CD4-positive, alpha-beta T cell treated with Interleukin-1 beta for 1 hour (primary cell): ENCODE measurements at regions not wholly inside any gene's neighbourhood (a gene's known extent, or its start where the extent isn't known, plus 50 kb on each side); places are given as distances from the start of the nearest gene placed in this dataset.

Source experiments
- DNase-seq, 2 donors: peaks; one replicate each; pipeline ENCODE4 v3.0.0-alpha.2; 2020 to 2022

DNA sequence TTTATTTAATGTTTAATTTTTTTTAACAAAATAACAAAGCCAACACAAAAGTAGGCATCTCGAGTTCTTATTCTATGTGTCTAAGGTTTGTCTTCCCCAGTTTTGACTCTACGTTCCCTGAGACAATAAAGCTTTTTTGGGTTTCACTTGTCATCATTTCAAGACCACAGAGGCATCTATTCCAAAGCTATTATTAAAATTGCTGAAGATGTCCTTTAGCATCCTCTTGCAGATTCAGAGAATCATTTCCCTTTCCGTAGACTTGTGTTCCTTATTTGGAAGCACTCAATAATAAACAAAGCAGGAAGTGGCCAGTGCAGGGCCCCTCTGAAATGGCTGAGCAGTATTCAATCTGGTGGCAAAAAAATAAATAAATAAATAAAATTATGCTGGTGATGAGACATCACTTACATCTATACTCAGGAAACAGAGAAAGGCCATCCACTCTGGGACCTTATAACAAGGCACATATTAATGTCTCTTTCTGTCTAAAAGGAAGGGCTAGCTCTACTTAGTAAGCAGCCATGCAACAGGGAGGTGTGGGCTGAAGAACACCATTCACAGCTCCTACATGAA is 362.3 kb downstream of the WDR72 start:
- no peak for DNase-seq

DNA sequence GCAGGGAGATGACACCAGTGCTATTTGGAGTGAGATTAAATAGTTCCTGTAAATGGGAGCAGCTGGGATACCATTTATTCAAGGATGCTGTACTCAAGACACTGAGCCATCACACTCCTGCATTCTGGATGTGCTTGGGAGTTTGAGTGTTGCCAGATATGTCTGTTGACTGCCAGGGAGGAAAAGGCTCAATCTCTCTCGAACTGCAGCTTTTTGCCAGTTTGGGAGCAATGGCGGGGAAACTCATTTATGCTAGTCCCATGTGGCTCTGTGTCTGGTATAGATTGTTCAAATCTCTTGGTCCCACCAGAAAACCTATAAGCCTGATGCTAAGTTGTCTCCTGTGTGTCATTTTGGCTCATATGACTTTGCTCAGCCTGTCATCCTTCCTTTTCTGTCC is 363.6 kb downstream of the WDR72 start:
- no peak for DNase-seq

DNA sequence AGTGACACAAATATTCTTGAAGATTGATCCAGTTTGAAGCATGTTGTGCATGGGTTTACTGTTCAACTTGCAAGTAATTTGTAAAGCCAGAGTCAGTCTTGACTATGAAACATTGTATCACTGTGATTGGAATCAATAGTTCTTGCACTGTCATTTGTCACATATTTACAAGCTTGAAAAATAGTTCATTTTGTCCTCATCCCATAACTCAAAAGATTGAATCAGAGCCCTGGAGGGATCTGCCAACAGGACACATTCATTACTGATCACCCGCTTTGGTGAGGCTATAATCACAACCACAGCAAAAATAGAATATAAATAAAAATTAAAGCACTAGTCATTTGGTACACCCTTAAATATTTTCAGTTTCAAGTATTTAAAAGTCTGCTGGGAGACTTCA is 368.9 kb downstream of the WDR72 start:
- DNase-seq = no peak

DNA sequence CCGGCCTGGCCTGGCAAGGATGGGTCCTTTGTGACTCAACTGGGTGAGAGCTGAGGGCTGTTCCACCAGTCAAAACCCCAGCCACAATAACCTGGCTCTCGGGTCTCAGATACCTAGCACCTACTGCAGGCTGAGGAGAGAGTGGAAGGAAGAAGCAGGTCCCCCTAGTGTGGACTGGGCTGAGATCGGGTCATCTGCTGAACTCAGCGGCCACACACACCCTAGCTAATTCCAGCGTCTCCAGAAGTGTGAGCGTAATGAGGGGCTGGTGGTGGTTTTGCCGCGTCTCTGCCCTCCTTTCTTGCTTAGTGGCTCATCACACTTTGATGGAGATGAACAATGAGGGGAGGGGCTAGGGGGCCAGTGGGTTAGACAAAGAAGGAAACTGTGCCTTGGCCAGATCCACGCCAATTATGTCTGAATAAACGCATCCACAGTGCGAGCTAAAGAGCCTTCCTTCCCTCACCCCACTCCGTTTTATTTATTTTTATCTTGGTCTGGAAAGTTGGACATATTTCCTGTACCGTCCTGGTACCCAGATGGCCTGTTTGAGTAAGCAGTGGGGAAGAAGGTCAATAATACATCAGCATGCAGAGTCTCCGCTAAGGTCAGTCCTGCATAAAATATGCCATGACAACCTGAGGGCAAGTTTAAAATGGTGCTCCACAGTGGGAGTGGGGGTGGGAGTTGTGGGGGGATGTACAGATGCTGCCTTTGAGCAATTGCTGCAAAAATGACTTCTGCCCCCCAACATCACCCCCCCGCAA is 370.0 kb downstream of the WDR72 start:
- DNase-seq = no peak

DNA sequence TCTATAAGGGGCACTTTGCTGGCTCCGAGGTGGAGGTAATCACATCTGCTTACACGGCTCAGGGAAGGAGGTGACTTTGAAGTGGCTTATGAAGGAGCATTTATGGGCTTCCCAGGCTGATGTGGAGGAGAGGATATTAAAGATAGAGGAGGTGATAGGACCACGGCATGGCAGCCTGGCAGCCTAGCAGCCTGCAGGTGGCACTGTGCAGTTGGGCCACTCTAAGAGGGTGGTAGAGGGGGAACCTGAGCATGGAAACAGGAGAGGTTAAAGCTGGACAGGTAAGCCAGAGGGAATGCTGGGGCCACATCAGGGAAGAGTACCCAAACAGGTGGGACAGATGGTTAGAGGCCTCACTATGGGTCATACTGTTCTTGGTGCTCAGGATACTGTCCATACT is 375.0 kb downstream of the WDR72 start:
- no peak for DNase-seq

DNA sequence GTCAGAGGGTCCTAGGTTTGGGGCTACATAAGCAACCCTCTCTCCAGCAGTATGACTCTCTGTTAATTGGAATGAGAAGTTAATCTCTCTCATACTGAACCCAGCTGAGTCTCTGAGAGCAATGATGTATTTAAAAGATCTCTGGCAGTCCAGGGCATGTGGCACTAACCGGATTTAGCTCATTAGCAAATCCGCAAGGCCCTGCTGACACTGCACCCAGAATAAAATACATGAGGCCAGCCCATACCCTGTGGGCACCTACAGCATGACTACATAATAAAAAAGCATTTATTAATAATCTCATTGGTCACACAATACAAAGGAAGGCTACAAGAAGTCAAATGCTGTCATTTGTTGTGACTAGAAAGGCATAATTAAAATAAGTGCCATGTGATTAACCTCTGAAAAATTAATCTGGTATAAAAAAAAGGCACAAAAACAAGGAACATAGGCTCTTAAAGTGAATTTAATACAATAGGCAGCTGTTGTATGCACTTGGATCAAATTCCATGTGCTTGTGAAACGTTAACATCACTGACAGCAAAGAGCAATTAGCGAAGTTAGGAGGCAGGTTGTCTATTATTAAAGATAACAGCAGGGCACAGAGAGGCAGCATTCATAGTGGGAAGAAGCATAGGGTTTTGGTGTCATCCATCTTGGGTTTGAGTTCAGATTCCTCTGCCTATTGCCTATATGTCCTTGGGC is 381.2 kb downstream of the WDR72 start:
- no peak for DNase-seq

DNA sequence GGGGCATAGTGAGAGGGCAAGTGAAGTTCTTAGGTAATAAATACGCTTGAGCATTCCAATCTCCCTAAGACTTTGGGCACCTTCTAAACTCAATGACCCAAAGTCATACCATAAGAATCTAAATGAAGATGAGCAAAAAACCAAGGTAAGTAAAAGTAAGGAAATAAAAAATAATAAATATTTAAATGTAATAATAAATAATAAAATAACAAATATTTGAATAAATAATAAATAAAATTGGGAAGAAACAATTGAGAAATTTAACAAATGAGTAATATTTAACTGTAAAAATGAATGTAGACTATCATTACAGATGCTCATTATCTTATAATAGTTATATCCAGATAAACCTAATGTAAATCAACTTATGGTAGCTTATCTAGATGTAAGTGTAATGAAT is 391.7 kb downstream of the WDR72 start:
- no peak for DNase-seq

DNA sequence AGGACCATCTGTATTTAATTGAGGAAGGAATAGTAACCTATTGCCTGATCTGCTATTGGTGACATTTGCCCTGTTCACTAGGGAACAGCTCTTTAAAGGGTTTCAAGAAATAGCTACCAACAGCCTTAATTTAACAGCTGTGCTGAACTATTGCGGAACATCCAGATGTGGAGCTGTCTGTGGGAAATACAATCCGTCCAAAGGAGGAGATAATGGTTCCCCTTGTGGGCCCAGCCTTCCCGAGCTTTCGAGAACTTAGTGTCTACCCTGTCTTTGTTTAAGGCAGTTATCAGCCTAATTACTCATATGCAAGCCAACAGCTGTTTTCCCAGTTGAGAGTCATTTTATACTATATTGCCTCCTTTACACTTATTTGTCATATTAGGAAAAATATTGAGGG is 398.6 kb downstream of the WDR72 start:
- DNase-seq = no peak

DNA sequence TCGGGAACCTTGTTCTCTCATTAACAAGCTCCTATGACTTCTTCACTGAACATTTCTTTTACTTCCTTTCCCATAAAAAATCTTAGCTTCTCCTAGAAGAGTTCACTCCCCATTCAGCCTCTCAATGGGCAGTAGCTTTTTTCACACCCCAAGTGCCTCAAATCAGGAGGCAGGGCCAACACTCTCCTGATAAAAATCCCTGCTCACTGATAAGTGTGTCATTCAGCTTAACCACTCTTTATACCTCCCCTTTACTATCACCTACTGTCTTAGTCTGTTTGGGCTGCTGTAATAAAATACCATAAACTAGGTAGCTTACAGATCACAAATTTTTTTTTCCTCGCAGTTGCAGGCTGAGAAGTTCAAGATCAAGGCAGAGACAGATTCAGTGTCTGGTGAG is 400.4 kb downstream of the WDR72 start:
- no peak for DNase-seq

DNA sequence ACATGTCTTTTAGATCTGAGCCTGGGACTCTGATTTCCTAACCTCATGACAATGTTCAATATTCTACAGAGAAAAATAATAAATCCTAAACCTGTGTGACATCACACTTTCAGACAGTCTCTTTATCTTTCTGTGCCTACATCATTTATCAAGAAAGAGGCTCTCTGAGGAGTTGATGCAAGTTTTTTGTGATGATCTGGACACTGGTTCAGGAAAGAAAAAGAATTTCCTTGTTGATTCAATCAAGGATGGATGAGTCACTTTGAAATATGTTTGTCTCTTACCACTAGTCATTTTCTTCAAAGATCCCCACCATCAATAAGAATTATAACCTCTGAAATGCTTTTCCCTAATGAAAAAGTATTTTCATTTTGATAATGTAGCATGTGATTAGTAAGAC is 404.6 kb downstream of the WDR72 start:
- no peak for DNase-seq

DNA sequence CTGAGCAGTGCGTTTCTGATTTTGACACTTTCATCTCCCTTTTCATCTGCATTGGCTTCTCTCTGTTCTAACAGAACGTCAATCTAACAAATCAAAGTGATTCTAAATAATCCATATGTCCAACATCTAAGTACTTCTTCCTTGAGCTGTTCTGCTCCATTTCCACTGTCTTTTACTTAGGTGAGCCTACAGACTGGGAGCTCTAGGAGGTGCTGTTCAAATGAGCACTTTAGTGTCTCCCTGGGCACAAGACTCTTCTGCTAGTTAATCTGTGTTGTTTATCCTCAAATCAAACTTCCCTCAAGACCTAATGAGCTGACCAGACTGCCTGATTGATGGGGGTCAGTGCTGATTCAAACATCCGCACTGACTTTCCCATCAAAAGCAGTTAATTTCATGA is 408.1 kb downstream of the WDR72 start:
- no peak for DNase-seq

DNA sequence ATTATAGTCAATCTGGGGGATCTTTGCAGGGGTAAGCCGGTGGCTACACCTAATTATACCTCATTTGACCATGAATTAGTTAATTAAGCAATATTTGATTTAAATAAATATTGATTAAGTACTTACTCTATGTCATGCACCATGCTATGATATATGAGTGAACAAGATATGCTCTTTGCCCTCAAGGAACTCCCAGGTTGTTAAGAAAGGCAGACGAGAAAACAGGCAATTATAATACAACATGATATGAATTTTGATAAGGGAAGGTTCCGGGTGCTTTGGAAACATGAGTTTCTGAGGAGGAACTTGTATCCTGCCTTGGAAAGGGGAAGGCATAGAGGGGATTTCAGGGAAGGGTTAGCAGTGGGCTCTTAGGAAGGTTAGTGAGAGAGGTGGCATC is 412.9 kb downstream of the WDR72 start:
- no peak for DNase-seq

DNA sequence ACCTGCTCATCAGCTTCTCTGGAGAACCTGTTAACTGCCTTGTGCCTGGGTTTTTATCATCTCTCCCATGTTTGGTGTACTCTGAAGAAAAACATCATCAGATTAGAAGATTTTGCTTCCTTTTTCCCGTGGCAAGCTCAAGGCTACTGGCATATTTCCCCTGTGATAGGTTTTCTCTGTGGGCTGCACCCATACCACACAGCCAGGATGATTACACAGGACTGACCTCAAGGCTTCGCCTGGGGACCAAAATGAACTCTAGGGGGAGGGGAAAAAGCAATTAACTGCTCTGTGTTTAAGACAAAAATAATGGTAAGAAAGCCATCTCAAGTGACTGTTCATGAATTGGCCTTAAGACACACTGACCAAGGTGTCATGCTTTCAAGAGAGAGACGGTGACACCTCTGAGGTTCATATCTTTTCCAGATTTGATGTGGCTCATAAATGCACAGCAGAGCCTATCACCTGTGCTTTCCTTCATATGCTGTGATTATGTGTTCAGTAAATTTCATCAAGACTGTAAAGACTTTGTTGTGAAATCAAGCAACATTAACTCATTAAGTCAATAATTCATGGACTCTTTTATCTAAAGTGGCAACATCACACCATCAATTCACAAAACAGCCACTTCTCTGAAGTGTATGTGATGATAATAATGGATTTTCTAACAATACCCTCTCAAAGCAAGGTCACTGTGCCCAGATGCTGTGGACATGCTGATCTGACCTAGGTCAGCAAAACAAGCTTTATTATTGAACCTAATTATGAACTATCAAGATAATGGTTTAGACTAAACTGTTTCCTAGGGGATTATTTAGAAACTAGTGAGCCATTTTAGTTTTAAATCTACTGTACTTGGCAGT is 427.9 kb downstream of the WDR72 start:
- DNase-seq = no peak

DNA sequence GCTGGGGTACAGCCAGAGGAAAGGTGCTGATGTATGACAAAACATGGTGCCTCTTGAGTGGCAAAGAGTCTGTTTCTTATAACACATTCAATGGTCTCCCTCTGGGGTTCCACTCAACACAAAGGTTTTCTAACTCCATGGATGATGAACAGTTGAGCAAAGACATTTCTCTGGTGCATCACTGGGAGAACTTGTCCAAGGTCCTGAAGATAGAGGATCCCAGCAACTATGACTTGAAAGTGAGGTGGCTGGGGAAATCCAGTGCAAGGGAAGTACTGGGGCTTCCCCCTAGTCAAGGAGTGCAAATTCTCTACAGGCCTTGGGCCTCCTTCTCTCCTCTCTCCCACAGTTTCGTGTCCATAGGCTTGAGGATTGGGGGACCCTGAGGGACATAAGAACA is 431.1 kb downstream of the WDR72 start:
- no peak for DNase-seq

DNA sequence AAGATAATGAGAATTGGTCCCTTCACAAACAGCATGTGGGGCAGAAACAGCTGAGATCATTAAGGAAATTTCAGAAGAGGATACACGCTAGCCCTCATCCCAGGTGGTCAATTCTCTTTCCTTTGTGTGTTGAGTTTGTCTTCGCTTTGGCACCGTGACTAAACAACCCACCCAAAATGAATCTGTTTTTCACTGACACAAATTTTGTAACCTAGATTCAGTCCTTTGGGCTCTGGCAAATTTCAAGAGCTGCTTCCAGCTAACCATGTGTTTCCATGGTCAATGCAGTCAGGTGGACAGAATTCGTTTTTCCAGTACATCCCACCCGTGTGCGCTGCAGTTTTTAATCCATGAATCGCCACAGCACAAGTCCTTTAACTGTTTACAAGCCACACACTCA is 435.4 kb downstream of the WDR72 start:
- DNase-seq = no peak

DNA sequence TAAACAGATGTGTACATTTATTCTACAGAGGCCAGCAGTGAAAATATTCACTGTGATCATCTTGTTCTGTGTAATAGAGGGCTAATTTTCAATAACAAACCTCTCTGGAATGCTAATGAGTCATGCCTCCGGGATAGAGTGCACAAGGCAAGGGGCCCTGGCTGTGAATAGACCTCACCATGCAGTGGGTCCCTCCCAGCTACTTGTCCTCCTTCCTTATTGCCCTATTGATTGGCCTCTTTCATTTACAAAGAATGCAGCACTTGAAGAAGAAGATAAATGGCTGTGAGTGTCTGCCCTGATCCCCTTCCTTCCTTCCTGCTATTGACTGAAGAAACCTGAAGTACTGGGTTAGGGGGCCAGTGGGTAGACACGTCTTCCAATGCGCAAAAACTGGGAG is 436.3 kb downstream of the WDR72 start:
- no peak for DNase-seq

DNA sequence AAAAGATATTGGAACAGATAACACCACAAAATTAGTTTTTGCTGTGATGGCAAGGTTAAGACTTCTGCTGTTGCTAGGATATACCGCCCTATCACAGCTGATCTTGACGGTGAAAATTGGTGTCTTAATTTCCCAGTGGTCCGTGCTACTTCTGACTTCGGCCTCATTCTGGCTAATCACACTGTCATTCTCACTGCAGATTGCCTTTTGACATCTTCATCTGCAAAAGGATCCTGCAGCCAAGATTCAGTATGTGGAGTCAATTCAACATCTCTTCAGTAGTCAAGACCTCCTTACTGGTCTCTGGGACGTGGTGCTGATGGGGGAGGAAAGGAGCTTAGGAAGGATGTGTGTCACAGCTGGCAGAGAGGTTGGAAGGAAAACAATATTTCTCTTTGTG is 438.6 kb downstream of the WDR72 start:
- DNase-seq = no peak

DNA sequence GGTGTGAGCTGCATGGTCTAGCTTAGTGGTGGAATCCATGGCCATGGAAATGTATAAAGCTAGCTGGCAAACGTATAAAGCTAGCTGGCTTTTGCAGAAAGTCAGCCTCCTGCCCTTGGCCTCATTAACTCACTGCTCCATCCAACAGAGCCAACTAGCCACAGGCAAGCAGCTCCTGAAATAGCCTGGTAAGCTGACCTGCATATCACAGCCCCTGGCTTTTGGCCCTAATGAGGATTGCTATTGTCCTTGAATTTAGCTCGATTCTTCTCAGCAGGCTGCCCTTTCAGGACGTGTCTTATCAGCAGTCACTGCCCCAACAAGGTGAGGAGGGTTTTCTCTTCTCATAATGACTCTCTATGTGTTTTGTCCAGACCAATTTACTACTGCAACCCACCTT is 446.8 kb downstream of the WDR72 start:
- no peak for DNase-seq

DNA sequence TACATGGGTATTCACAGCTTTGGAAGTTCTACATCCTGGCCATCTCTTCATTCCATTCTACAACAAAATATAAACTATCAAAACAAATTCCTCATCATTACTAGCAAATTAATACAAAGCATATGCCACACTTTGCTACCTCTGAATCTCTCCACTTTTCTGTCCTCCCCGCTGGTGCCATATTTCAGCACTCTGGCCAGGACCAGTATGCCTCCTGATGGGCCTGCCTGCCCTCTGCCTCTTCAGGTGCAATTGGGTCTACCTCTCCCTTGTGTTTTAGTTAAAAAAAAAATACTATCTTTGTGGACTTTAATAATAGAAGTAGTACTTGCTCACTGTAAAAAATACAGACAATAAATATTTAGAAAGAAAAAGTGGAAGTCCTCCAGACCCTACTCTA is 448.8 kb downstream of the WDR72 start:
- no peak for DNase-seq

DNA sequence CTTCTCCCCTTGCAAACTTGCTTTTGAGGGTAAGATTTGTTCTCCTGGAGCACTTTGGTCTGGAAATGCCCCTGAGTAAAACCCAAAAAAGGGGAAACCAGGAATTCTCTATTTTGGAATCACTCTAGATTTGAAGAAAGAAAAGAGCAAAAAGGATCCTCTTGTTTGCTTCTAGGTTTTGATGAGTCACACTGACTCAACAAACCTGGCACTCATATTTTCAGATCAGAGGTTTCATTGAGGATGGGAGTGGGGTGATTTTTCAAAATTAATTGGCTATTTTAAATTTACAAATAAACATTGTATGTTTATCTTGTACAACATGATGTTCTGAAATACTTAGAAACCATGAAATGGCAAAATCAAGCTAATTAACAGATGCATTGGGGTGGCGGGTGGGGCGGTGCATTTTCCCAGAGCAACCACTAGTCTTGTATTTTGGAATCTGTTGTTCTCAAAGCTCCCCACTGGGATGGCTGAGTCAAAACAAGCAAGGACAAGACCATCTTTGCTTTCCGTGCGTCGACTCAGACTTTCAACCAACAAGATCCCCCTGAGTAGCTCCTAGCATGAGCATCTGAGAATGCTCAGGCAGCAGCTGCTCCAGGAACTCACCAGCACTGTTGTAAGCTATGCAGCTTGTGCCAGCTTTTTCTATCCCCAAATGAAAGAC is 451.4 kb downstream of the WDR72 start:
- DNase-seq = no peak

DNA sequence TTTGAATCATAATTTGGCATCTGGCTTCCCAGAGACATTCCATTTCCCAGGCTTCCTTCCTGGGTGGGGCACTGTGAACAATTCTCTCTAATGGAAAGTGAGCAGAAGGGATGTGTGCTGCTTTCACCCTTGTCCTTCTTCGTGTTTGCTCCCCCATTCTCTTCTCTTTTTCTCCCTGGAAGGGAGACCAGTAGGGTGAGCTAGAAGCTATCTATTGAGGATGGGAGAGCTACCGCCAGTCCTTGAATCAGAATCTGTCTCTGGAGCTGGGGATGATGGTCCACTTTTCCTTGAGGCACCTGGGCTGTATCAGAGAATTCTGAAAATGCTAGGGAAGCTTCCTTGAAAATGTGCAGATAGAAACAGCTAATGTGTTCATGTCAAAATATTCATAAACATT is 453.9 kb downstream of the WDR72 start:
- no peak for DNase-seq

DNA sequence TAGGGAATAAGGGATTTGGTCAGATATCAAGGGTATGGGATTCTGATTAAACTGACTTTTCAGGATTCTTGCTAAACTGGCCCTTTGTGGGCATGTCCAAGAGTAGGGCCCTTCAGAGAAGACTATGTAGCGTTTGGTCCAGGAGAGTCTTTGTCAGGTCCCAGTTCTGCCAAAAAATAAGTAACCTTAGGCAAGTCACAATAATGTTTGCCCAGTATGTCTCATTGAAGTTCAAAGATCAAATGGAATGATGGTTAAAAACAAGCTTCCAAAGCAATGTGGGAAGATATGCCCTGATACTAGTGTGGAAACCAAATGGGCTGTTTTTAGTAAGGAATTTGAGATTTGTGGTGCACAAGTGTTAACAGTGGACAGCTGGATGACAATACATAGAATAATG is 454.4 kb downstream of the WDR72 start:
- DNase-seq = no peak

DNA sequence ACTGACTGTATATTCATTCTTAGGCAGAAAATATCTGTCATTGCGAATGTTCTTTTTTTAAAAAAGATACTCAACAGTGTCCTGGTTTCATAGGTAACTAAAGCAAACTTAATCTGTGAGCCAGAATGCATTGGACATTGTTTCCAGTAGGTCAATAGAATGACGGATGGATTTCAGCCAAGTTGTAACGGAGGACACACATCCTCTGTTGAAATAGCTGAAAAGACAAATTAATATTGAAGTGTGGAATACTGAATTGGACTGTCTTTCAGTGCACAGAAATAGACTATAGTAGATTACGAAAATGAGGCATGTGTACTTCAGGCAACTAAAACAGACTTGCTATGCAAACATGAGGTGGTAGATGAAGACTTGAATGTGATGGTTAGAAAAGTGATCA is 461.6 kb downstream of the WDR72 start:
- DNase-seq = no peak
